ENCODE measurements at regions not wholly inside any gene's neighbourhood (a gene's known extent, or its start where the extent isn't known, plus 50 kb on each side); places are given as distances from the start of the nearest gene placed in this dataset.

GRCh38 chr13:79056706-79057105 is 349.3 kb downstream of the RBM26 start:
- TF ChIP-seq CTCF (IDR thresholded peaks at IDR 0.05) (no peak), POLR2AphosphoS5 (IDR thresholded peaks at IDR 0.05) (no peak), POLR2A (IDR thresholded peaks at IDR 0.05) (no peak)

Measured in prostate gland (tissue), 2 donors.